CD4-positive, alpha-beta T cell treated with Interleukin-6 at 100 ng/mL for 8 hours (primary cell): ENCODE measurements at regions not wholly inside any gene's neighbourhood (a gene's known extent, or its start where the extent isn't known, plus 50 kb on each side); places are given as distances from the start of the nearest gene placed in this dataset.
"Not testable (repeated sequence)": the region's sequence is repeated elsewhere in the genome, so short reads cannot be mapped to it uniquely, and the experiment has no call there.

Experiments
- DNase-seq: peaks from one replicate; pipeline ENCODE4 v3.0.0-alpha.2; 2020; ENCODE audit warnings: mixed read lengths, low spot score

DNA sequence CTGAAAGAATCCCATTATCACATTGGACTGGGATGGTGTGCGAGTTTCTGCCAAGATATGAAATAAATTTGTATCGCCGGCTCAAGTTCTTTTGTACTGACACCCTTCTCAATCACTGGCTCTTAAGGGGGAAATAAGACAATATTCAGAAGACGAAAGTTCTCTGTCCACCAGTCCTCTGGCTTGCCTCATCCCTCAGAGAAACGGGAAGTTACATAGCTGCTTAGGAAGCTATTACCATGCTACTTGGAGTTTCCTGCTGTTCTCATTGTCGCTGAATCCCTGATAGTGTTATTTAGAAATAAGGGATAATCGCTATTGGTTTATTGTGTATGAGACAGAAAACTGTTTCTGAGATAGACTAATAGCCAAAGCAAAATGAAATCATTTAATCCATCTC, 205.0 kb upstream of the ZNF521 start:
- no peak for DNase-seq

DNA sequence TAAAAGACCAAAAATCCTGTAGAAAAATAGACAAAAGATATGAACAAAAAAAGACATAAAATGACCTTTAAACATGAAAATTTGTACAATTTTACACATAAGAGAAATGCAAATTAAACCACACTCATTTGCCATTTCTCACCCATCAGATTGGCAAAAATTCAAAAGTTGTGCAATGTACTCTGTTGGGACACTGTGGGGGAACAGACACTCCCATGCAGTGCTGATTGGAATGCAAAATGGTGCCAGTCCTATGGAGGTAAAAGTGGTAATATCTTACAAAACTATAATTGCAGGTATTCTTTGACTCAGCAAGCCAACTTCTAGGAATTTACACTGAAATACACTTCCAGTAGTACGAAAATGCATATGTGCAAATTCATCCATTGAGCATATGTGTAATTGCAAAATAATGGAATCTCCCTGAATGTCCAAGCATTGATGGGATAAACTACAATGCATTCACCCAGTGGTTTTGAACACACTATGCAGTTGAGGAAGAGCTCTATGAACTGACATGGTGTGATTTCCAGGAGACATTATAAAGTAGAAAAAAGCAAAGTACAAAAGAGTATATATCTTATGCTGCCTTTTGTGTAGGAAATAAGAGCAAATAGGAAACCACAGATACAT, 201.8 kb upstream of the ZNF521 start:
- DNase-seq, result no peak

GRCh38 chr18:25544546-25545287, 192.8 kb upstream of the ZNF521 start:
- DNase-seq, result no peak

DNA sequence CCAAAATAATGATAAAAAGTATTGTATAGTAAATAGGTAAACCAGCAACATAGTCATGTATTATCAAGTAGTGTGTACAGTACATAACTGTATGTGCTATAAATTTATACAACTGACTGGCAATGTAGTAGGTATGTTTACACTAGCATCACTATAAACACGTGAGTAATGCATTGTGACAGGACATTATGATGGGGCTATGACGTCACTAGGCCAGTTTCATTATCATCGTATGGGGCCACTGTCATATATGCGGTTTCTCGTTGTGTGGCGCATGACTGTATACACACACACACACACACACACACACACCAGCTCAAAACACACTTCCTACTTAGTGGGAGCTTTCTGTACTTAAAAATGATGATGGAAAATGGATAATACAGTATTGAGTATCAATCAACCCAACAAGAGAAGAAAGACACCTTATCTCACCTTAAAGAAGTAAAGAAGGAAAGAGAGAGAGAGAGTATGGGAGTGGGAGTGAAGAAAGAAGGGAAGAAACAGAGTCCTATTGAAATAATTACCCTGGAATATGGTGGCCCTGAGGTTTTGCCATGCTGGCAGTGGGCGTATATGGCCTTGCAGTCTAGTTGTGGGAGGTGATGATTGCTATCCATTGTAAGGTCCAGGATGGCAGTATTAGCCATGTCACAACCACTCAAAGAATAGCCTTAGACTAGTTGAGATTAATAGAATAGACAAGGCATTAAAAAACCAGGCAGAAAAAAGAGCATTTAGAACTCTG, 186.4 kb upstream of the ZNF521 start:
- no peak for DNase-seq

DNA sequence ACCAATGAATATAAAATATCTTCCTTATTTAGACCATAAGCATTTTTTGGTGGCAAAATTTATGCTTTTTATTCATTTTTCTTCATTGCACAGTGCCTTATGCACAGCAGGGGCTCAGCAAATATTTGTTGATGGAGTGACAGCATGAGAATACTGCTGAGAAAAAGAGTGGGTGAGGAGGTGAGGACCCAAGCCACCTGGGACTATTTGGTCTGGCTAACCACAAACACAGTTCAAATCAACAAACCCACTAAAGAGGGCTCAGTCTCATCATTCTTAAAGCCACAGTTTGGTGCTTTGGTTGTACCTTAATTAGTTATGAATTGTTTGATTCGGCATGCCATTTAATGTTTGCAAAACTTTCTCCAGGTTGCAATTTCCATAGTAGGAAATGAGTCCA, 183.5 kb upstream of the ZNF521 start:
- DNase-seq, result no peak

GRCh38 chr18:25534401-25534800, 182.4 kb upstream of the ZNF521 start:
- DNase-seq, result no peak

GRCh38 chr18:25533218-25533617, 181.3 kb upstream of the ZNF521 start:
- DNase-seq, result no peak

GRCh38 chr18:25531207-25531606, 179.2 kb upstream of the ZNF521 start:
- DNase-seq, result no peak

DNA sequence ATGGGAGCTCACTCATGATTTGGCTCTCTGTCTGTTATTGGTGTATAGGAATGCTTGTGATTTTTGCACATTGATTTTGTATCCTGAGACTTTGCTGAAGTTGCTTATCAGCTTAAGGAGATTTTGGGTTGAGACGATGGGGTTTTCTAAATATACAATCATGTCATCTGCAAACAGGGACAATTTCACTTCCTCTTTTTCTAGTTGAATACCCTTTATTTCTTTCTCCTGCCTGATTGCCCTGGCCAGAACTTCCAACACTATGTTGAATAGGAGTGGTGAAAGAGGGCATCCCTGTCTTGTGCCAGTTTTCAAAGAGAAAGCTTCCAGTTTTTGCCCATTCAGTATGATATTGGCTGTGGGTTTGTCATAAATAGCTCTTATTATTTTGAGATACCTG, 173.8 kb upstream of the ZNF521 start:
- DNase-seq, result not testable (repeated sequence)

GRCh38 chr18:25518716-25519053, 166.7 kb upstream of the ZNF521 start:
- DNase-seq, result no peak

- no peak for DNase-seq
Measured at GRCh38 chr18:25517881-25518715, 166.1 kb upstream of the ZNF521 start.

- DNase-seq, result no peak
Measured at GRCh38 chr18:25516747-25517498, 165.0 kb upstream of the ZNF521 start.

GRCh38 chr18:25516121-25516520, 164.2 kb upstream of the ZNF521 start:
- DNase-seq, result no peak

- DNase-seq, result no peak
Measured at GRCh38 chr18:25510096-25510495, 158.1 kb upstream of the ZNF521 start.

DNA sequence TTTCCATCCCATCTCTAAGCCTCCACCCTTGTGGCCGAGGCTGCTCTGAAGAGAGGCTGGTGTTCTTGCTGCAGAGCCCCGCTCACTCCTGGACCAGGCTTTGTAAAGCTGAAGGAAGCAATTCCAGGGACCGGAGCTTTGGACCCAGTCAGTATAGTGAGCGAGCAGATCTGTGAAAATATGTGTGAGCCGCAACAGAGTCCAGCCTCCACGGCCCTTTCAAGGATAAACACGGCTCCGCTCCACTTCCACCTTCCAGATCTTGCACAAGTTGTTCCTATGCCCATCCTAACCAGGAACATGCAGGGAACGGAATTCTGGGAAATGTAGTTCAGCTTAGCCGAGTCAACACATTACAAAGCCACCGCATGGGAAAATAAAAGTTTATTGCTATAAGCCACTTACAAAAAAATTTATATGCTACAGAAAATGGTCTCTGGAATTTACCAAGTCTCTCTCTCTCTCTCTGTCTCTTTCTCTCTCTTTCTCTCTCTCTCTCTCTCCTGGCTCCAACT, 151.7 kb upstream of the ZNF521 start:
- DNase-seq, result no peak

DNA sequence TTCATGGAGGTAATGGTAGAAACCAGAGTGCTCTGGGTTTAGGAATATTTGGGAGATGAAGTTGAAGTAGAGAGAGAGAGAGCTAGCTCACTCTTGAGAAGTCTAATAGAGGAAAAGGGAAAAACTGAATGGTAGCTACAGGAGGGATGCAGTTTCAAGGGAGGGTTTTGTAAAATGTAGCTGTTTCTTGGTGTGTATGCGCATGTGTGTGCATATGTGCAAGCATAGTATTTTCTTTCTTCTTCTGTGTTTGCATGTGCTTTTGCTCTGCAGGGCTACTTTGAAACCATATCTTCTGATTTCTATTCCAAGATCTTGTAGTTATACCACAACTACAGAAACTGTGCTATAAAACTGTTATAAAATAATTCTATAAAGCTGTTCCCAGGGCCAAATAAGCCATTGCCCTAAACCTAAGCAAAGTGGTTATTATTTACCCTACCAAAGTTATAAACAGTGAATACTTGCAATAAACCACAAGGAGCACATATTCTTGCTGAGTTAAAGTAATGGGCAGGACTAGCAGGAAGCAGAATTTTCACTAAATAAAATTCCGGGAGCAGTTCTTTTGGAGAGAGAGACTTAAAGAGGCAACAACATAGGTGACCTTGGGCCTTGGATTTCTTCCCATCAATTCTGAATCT, 145.3 kb upstream of the ZNF521 start:
- DNase-seq, result no peak

DNA sequence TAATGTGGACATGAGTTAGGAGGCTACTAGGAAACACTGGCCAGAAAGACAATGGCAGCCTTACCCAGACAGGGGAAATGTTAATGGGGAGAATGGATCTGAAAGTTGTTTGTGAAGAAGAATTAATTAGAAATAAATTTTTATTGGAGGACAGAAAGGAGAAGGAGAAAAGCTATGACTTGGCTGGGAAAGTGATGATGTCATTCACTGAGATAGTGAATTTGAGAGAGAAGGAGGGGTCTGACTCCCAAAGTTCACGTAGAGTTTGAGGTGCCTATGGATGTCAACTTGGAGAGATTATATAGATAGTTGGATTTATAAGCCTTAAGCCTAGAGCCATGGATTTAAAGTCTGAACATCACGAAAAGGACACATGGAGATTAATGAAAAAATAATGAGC, 144.6 kb upstream of the ZNF521 start:
- no peak for DNase-seq

GRCh38 chr18:25495606-25496005, 143.6 kb upstream of the ZNF521 start:
- no peak for DNase-seq

DNA sequence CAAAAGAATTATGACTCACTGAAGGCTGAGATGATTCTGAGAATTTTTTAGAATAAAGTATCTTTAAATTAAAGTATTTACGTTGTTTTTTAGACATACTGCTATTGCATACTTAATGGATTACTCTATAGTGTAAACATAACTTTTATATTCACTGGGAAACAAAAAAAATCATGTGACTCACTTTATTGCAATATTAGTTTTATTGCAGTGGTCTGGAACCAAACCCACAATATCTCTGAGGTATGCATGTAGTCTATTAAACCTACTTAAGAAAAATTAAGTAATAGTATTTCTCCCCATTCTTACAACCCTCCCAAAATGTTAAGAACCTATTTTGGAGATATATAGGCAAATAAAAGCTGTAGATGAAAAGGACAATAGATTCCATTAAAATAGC, 142.9 kb upstream of the ZNF521 start:
- no peak for DNase-seq

- no peak for DNase-seq
Measured at GRCh38 chr18:25493401-25493800, 141.4 kb upstream of the ZNF521 start.

GRCh38 chr18:25490316-25490715, 138.3 kb upstream of the ZNF521 start:
- DNase-seq, result no peak
